Keratinocyte (primary cell): ENCODE measurements at regions not wholly inside any gene's neighbourhood (a gene's known extent, or its start where the extent isn't known, plus 50 kb on each side); places are given as distances from the start of the nearest gene placed in this dataset.

Experiments used
- DNase-seq: peaks from one replicate; pipeline ENCODE4 v3.0.0-alpha.2; 2011; ENCODE audit warnings: low read depth, missing footprints, low spot score
- FAIRE-seq: peaks from 2 replicates; lab custom pipeline; 2011; peaks lifted over from hg19 to GRCh38; lab: Jason Lieb, UNC
- H2AFZ ChIP-seq: 2 replicates; pipeline ENCODE4 v1.6.0; 2012; ENCODE audit warnings: low read length, control low read depth, inconsistent platforms; ENCODE audit not compliant: control insufficient read depth
- H3K27ac ChIP-seq: 2 replicates; pipeline ENCODE4 v1.5.1; 2011; ENCODE audit warnings: low read length; ENCODE audit not compliant: control insufficient read depth, insufficient read depth
- H3K27me3 ChIP-seq: 3 replicates; pipeline ENCODE4 v1.6.0; 2011; ENCODE audit warnings: low read length; ENCODE audit not compliant: control insufficient read depth, insufficient read depth; ENCODE audit errors: extremely low read depth
- H3K36me3 ChIP-seq, 2 experiments: 2 replicates in 1 of 2; 3 replicates in 1 of 2; pipeline ENCODE4 v1.5.1; 2011; ENCODE audit warnings: low read length in 2 of 2, mild to moderate bottlenecking in 1 of 2; ENCODE audit not compliant: control insufficient read depth in 2 of 2, insufficient read depth in 2 of 2; ENCODE audit errors: extremely low read depth in 1 of 2
- H3K4me1 ChIP-seq: 3 replicates; pipeline ENCODE4 v1.5.1; 2011; ENCODE audit warnings: low read length; ENCODE audit not compliant: control insufficient read depth, insufficient read depth; ENCODE audit errors: extremely low read depth
- H3K4me2 ChIP-seq: 3 replicates; pipeline ENCODE4 v1.6.0; 2011; ENCODE audit warnings: low read depth, low read length; ENCODE audit not compliant: control insufficient read depth, insufficient read depth; ENCODE audit errors: extremely low read depth
- H3K4me3 ChIP-seq, 3 experiments: fragments of 200-600 bp in 1 of 3; sonication (generic) in 1 of 3; 2 replicates in 2 of 3; 3 replicates in 1 of 3; pipeline ENCODE4 v1.5.1; 2011 to 2016; ENCODE audit warnings: low read length in 3 of 3, mild to moderate bottlenecking in 3 of 3, control low read depth in 2 of 3, inconsistent platforms in 1 of 3, low read depth in 1 of 3, mixed read lengths in 1 of 3, mixed run types in 1 of 3, moderate library complexity in 1 of 3; ENCODE audit not compliant: control insufficient read depth in 2 of 3, insufficient read depth in 2 of 3; ENCODE audit errors: extremely low read depth in 1 of 3
- H3K79me2 ChIP-seq: 2 replicates; pipeline ENCODE4 v1.6.0; 2012; ENCODE audit warnings: low read length; ENCODE audit not compliant: control insufficient read depth, insufficient read depth
- H3K9ac ChIP-seq: 3 replicates; pipeline ENCODE4 v1.6.0; 2011; ENCODE audit warnings: low read length; ENCODE audit not compliant: control insufficient read depth, insufficient read depth; ENCODE audit errors: extremely low read depth
- H3K9me1 ChIP-seq: 3 replicates; pipeline ENCODE4 v1.6.0; 2011; ENCODE audit warnings: low read length; ENCODE audit not compliant: control insufficient read depth, insufficient read depth; ENCODE audit errors: extremely low read depth
- H3K9me3 ChIP-seq: 2 replicates; pipeline ENCODE4 v1.5.1; 2012; ENCODE audit warnings: low read depth, low read length; ENCODE audit not compliant: control insufficient read depth
- H4K20me1 ChIP-seq: 3 replicates; pipeline ENCODE4 v1.6.0; 2011; ENCODE audit warnings: low read length; ENCODE audit not compliant: control insufficient read depth, insufficient read depth; ENCODE audit errors: extremely low read depth
- EZH2 ChIP-seq: IDR thresholded peaks from one replicate; pipeline ENCODE4 v1.6.1; 2012; ENCODE audit warnings: inconsistent platforms, mild to moderate bottlenecking, low read length, moderate library complexity
- dilution Hi-C: fragments of 300-500 bp; cut with MboI; formaldehyde crosslinking; loops from one replicate; pipeline ENCODE4 v1.7.0; 2020; ENCODE audit warnings: low sequenced_read_pairs; ENCODE audit not compliant: extremely low pct_ligation_motif_present
- TF ChIP-seq, protein P1 (sequence below), 3 experiments: IDR thresholded peaks in 1 of 3; conservative IDR thresholded peaks in 1 of 3; optimal IDR thresholded peaks in 1 of 3; 2 replicates in 2 of 3; 3 replicates in 1 of 3; pipeline versions ENCODE3 to v1.5.1; 2011; ENCODE audit warnings: low read length in 3 of 3, mild to moderate bottlenecking in 3 of 3, moderate library complexity in 2 of 3, control low read depth in 1 of 3, inconsistent platforms in 1 of 3; ENCODE audit not compliant: insufficient read depth in 2 of 3; ENCODE audit errors: extremely low read depth in 1 of 3

DNA sequence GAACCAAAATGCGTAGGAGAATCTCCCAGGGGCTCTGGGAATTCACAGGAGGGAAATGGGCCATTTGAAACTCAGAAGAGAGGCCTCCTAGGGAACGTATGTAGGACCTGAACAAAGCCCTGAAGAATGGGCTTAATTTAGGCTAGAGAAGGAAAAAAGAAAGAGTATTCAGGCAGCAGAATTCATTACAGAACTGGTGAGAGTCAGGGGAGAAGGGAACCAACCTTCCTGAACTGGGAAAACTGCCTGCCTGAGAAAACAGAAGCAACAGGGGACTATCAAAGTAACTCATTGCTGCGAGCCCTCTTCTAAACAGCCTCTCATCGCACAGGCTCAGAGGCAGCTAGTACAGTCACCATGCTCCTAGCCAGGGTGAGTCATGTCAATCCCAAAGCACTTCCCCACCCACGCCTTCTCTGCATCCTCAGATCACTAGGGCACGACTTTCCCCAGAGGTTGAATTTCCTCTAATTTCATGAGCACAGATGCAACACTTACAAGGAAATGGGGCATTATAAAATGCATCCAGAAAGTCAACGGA, 98.1 kb downstream of the ADSS2 start:
- Histone ChIP-seq H4K20me1 (no peaks in the 10 kb centered on the region), H3K9me1 (no peaks in the 10 kb centered on the region), H3K36me3 (no peaks in the 10 kb centered on the region), H3K27ac (peak overlapping the region; percentile 77), H2AFZ (peak overlapping the region; percentile 88), H3K4me1 (peaks cover 25% of the 10 kb centered on the region), H3K9me3 (no peaks in the 10 kb centered on the region), H3K27me3 (no peaks in the 10 kb centered on the region), H3K79me2 (no peaks in the 10 kb centered on the region), H3K4me3 (no peak overlapping the region), H3K4me2 (peak overlapping the region; percentile 42), H3K9ac (peak overlapping the region; percentile 46)
- DNase-seq (peak; percentile 44), FAIRE-seq (peak; percentile 95)
- dilution Hi-C loops: no loop called here
- TF ChIP-seq EZH2: no peak
- TF ChIP-seq, protein P1, sequence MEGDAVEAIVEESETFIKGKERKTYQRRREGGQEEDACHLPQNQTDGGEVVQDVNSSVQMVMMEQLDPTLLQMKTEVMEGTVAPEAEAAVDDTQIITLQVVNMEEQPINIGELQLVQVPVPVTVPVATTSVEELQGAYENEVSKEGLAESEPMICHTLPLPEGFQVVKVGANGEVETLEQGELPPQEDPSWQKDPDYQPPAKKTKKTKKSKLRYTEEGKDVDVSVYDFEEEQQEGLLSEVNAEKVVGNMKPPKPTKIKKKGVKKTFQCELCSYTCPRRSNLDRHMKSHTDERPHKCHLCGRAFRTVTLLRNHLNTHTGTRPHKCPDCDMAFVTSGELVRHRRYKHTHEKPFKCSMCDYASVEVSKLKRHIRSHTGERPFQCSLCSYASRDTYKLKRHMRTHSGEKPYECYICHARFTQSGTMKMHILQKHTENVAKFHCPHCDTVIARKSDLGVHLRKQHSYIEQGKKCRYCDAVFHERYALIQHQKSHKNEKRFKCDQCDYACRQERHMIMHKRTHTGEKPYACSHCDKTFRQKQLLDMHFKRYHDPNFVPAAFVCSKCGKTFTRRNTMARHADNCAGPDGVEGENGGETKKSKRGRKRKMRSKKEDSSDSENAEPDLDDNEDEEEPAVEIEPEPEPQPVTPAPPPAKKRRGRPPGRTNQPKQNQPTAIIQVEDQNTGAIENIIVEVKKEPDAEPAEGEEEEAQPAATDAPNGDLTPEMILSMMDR (optimal IDR thresholded peaks at IDR 0.05 in 1 of 3, IDR thresholded peaks at IDR 0.05 in 1 of 3, conservative IDR thresholded peaks at IDR 0.05 in 1 of 3; ENCODE audit: extremely low read depth in 1 of 3, insufficient read depth in 2 of 3, low read length in 3 of 3): no peak

DNA sequence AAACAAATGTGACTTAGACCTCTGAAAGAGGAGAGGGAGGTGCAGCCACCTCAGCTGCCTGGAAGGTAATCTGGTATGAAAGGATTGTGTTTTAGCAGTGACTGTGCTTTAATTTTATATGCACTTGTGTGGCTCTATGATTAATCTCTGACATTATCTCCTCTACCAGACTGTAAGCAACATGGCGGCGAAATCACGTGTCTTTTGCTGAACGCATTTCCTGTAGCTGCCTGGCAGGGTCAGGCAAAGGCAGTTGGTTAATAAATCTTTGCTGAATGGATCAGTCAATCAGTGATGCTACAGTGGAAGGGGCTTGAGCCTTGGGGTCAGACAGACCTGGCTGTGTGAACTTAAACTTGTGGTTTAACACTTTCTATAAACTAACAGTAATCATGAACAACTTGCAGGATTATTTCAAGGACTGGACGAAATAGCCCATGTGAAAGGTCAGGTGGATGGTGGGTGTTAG, 96.9 kb downstream of the ADSS2 start:
- H3K4me1 ChIP-seq: peaks cover 17% of the 10 kb centered on the region
- no peak overlapping the region for H2AFZ ChIP-seq
- no peaks in the 10 kb centered on the region for H3K9me3 ChIP-seq
- no peaks in the 10 kb centered on the region for H3K9me1 ChIP-seq
- no peak overlapping the region for H3K9ac ChIP-seq
- dilution Hi-C loops: no loop called here
- H3K4me2 ChIP-seq: no peak overlapping the region
- no peak for FAIRE-seq
- DNase-seq: no peak
- no peaks in the 10 kb centered on the region for H3K36me3 ChIP-seq
- H3K27me3 ChIP-seq: no peaks in the 10 kb centered on the region
- no peak for TF ChIP-seq EZH2
- TF ChIP-seq, protein P1 (optimal IDR thresholded peaks at IDR 0.05 in 1 of 3, IDR thresholded peaks at IDR 0.05 in 1 of 3, conservative IDR thresholded peaks at IDR 0.05 in 1 of 3; ENCODE audit: extremely low read depth in 1 of 3, insufficient read depth in 2 of 3, low read length in 3 of 3): no peak
- H3K79me2 ChIP-seq: no peaks in the 10 kb centered on the region
- H3K27ac ChIP-seq: no peak overlapping the region
- H4K20me1 ChIP-seq: no peaks in the 10 kb centered on the region
- H3K4me3 ChIP-seq: no peak overlapping the region
